HL-60 (cell line): ENCODE measurements at regions not wholly inside any gene's neighbourhood (a gene's known extent, or its start where the extent isn't known, plus 50 kb on each side); places are given as distances from the start of the nearest gene placed in this dataset.
"Not testable (repeated sequence)": the region's sequence is repeated elsewhere in the genome, so short reads cannot be mapped to it uniquely, and the experiment has no call there.

Experiments used
- CTCF ChIP-seq: IDR thresholded peaks from one replicate; pipeline ENCODE4 v1.5.1; 2011; ENCODE audit warnings: low read length, control low read depth, inconsistent platforms; ENCODE audit not compliant: insufficient read depth
- POLR2AphosphoS5 ChIP-seq: IDR thresholded peaks from 2 replicates; pipeline ENCODE4 v1.6.1; 2012; ENCODE audit warnings: low read depth

DNA sequence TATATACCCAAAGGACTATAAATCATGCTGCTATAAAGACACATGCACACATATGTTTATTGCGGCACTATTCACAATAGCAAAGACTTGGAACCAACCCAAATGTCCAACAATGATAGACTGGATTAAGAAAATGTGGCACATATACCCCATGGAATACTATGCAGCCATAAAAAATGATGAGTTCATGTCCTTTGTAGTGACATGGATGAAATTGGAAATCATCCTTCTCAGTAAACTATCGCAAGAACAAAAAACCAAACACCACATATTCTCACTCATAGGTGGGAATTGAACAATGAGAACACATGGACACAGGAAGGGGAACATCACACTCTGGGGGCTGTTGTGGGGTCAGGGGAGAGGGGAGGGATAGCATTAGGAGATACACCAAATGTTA, 165.7 kb upstream of the KCNJ15 start:
- not testable (repeated sequence) for TF ChIP-seq CTCF, POLR2AphosphoS5
